IMR-90 (cell line): ENCODE measurements at regions not wholly inside any gene's neighbourhood (a gene's known extent, or its start where the extent isn't known, plus 50 kb on each side); places are given as distances from the start of the nearest gene placed in this dataset.

Experiments used
- ATAC-seq: fragments of 200-7000 bp; cut with Tn5 transposase; 2 replicates; pipeline ENCODE4 v1.9.1; 2020; ENCODE audit warnings: low read depth, mild to moderate bottlenecking, moderate library complexity
- BruUV-seq: library from RNA; stranded (reverse); fragments of 400-500 nt; replicated peaks from 2 replicates; lab custom pipeline; 2021; lab: Mats Ljungman, UMichigan
- CTCF ChIA-PET: fragments of 300-600 bp; formaldehyde crosslinking; extraction: SDS; loops from one replicate; lab custom pipeline; 2021; ENCODE audit warnings: antibody characterized with exemption; lab: Yijun Ruan, JAX
- POLR2A ChIA-PET: fragments of 300-600 bp; sonication (Branson Sonifier 250); formaldehyde crosslinking; loops from one replicate; lab custom pipeline; 2022; ENCODE audit warnings: antibody characterized with exemption; ENCODE audit not compliant: unreplicated experiment; lab: Charles Lee
- DNase-seq: peaks from one replicate; pipeline ENCODE4 v3.0.0; 2013
- H2AFZ ChIP-seq: replicated peaks from 2 replicates; pipeline ENCODE3; 2013; ENCODE audit warnings: low read length, mild to moderate bottlenecking; ENCODE audit not compliant: poor library complexity
- H2AK5ac ChIP-seq: 2 replicates; pipeline ENCODE4 v1.6.1; 2013; ENCODE audit warnings: low read depth, low read length, inconsistent platforms
- H2AK9ac ChIP-seq: replicated peaks from 2 replicates; pipeline ENCODE3; 2013; ENCODE audit warnings: mild to moderate bottlenecking, low read depth, low read length, moderate library complexity; ENCODE audit not compliant: poor library complexity
- H2BK120ac ChIP-seq: 2 replicates; pipeline ENCODE4 v1.6.1; 2013; ENCODE audit warnings: low read depth, low read length, inconsistent platforms
- H2BK15ac ChIP-seq: 3 replicates; pipeline ENCODE4 v1.6.1; 2013; ENCODE audit warnings: low read depth, low read length, inconsistent platforms
- H2BK20ac ChIP-seq: 2 replicates; pipeline ENCODE4 v1.6.1; 2013; ENCODE audit warnings: low read depth, mild to moderate bottlenecking, inconsistent platforms, low read length, moderate library complexity
- H2BK5ac ChIP-seq: 2 replicates; pipeline ENCODE4 v1.6.1; 2013; ENCODE audit warnings: mild to moderate bottlenecking, low read depth, low read length, inconsistent platforms; ENCODE audit not compliant: poor library complexity, severe bottlenecking
- H3K14ac ChIP-seq: replicated peaks from 2 replicates; pipeline ENCODE4 v1.6.1; 2013; ENCODE audit warnings: low read depth, low read length, inconsistent platforms
- H3K18ac ChIP-seq: 2 replicates; pipeline ENCODE4 v1.6.1; 2013; ENCODE audit warnings: low read depth, low read length, control low read depth
- H3K23ac ChIP-seq: 2 replicates; pipeline ENCODE4 v1.6.1; 2013; ENCODE audit warnings: low read depth, low read length, inconsistent platforms
- H3K27ac ChIP-seq: 2 replicates; pipeline ENCODE4 v1.5.1; 2013; ENCODE audit warnings: mild to moderate bottlenecking, control low read depth, low read length; ENCODE audit not compliant: insufficient read depth
- H3K27me3 ChIP-seq: 2 replicates; pipeline ENCODE4 v1.6.1; 2013; ENCODE audit warnings: low read length; ENCODE audit not compliant: control insufficient read depth, insufficient read depth
- H3K36me3 ChIP-seq: 2 replicates; pipeline ENCODE4 v1.6.1; 2013; ENCODE audit warnings: low read length, mixed read lengths; ENCODE audit not compliant: control insufficient read depth, insufficient read depth
- H3K4ac ChIP-seq: 2 replicates; pipeline ENCODE4 v1.6.1; 2013; ENCODE audit warnings: low read depth, low read length, inconsistent platforms
- H3K4me1 ChIP-seq: 2 replicates; pipeline ENCODE4 v1.6.1; 2013; ENCODE audit warnings: low read length, mixed read lengths; ENCODE audit not compliant: control insufficient read depth, insufficient read depth
- H3K4me2 ChIP-seq: 2 replicates; pipeline ENCODE4 v1.6.1; 2013; ENCODE audit warnings: low read depth, mild to moderate bottlenecking, control low read depth, low read length, moderate library complexity
- H3K4me3 ChIP-seq: 2 replicates; pipeline ENCODE4 v1.5.1; 2013; ENCODE audit warnings: low read depth, mild to moderate bottlenecking, control low read depth, low read length, moderate library complexity; ENCODE audit not compliant: insufficient read depth
- H3K56ac ChIP-seq: 2 replicates; pipeline ENCODE4 v1.6.1; 2013; ENCODE audit warnings: low read length, inconsistent platforms; ENCODE audit not compliant: insufficient read depth; ENCODE audit errors: extremely low read depth
- H3K79me1 ChIP-seq, 2 experiments: 2 replicates each; pipeline ENCODE4 v1.6.1; 2013; ENCODE audit warnings: low read length in 2 of 2, inconsistent platforms in 1 of 2, low read depth in 1 of 2
- H3K9ac ChIP-seq: 2 replicates; pipeline ENCODE4 v1.6.1; 2013; ENCODE audit warnings: low read depth, low read length, control low read depth
- H3K9me1 ChIP-seq: 2 replicates; pipeline ENCODE4 v1.6.1; 2013; ENCODE audit warnings: low read length, inconsistent platforms; ENCODE audit not compliant: insufficient read depth
- H3K9me3 ChIP-seq: 2 replicates; pipeline ENCODE4 v1.6.1; 2013; ENCODE audit warnings: low read length; ENCODE audit not compliant: control insufficient read depth, insufficient read depth
- H4K20me1 ChIP-seq: 2 replicates; pipeline ENCODE4 v1.6.1; 2013; ENCODE audit warnings: low read length, inconsistent platforms; ENCODE audit not compliant: insufficient read depth
- H4K5ac ChIP-seq: 2 replicates; pipeline ENCODE4 v1.6.1; 2013; ENCODE audit warnings: mild to moderate bottlenecking, low read depth, low read length, control low read depth
- H4K8ac ChIP-seq, 2 experiments: 2 replicates each; pipeline ENCODE4 v1.6.1; 2013; ENCODE audit warnings: low read depth in 2 of 2, low read length in 2 of 2, control low read depth in 1 of 2, inconsistent platforms in 1 of 2
- H4K91ac ChIP-seq: 2 replicates; pipeline ENCODE4 v1.6.1; 2013; ENCODE audit warnings: low read depth, low read length, inconsistent platforms; ENCODE audit not compliant: insufficient read depth
- FOS ChIP-seq: fragments of 150-350 bp; IDR thresholded peaks from 2 replicates; pipeline ENCODE4 v1.6.1; 2016; ENCODE audit warnings: low read depth, low read length
- NFE2L2 ChIP-seq: fragments of 150-350 bp; IDR thresholded peaks from 2 replicates; pipeline ENCODE4 v1.6.1; 2016; ENCODE audit warnings: low read depth, mild to moderate bottlenecking, low read length
- POLR2A ChIP-seq: IDR thresholded peaks from 2 replicates; pipeline ENCODE4 v1.6.1; 2012; ENCODE audit warnings: mild to moderate bottlenecking, low read depth, low read length
- RCOR1 ChIP-seq: IDR thresholded peaks from 2 replicates; pipeline ENCODE4 v1.6.1; 2012; ENCODE audit warnings: mild to moderate bottlenecking, low read length, improper control_type of control experiment; ENCODE audit not compliant: insufficient replicate concordance
- WGBS, 2 experiments: methylation state at CpG; one replicate each; pipeline versions ENCODE4 v1.1.5 to v1.1.7; 2013; ENCODE audit warnings: missing lambda C conversion rate in 2 of 2; ENCODE audit not compliant: insufficient read length in 1 of 2; ENCODE audit errors: extremely low coverage in 2 of 2; 5-methylcytosine and 5-hydroxymethylcytosine counted together
- dilution Hi-C: fragments of 300-500 bp; cut with HindIII; formaldehyde crosslinking; loops from one replicate; pipeline ENCODE4 v1.14.3; 2018; ENCODE audit warnings: low sequenced_read_pairs; ENCODE audit not compliant: unreplicated experiment
- in situ Hi-C: fragments of 300-500 bp; cut with MboI; formaldehyde crosslinking; loops from 3 replicates; pipeline ENCODE4 v1.14.3; 2019; ENCODE audit warnings: low sequenced_read_pairs, inconsistent platforms, mixed read lengths
- intact Hi-C: fragments of 100-400 bp; cut with micrococcal nuclease; formaldehyde crosslinking; loops from 2 replicates; pipeline ENCODE4 v1.10.0; 2022
- TF ChIP-seq, protein P1 (sequence below): conservative IDR thresholded peaks from 2 replicates; pipeline ENCODE4 v1.5.1; 2012; ENCODE audit warnings: mild to moderate bottlenecking, low read depth, low read length, improper control_type of control experiment

DNA sequence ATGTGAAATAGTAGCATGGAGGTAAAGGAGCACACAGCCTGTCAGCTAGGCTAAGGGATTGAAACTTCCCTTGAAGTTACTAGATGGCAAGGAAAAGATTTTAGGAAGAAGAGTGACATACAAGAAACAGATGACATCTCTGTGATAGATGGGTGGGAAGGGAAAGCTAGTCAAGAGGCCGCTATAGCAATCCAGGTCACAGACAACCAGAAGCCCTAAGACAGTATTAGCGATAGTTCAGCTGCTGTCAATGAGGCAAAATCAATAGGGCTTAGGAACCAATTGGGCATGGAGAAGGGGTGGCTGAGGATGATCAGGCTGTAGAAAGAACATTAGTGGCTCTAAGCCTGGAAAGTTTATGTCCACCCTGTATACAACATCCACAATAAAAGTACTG, 111.1 kb downstream of the GLUL start:
- H3K4me1 ChIP-seq: no peaks in the 10 kb centered on the region
- no peak for TF ChIP-seq POLR2A
- TF ChIP-seq RCOR1: no peak
- TF ChIP-seq NFE2L2: no peak
- no peak for TF ChIP-seq FOS
- TF ChIP-seq, protein P1, sequence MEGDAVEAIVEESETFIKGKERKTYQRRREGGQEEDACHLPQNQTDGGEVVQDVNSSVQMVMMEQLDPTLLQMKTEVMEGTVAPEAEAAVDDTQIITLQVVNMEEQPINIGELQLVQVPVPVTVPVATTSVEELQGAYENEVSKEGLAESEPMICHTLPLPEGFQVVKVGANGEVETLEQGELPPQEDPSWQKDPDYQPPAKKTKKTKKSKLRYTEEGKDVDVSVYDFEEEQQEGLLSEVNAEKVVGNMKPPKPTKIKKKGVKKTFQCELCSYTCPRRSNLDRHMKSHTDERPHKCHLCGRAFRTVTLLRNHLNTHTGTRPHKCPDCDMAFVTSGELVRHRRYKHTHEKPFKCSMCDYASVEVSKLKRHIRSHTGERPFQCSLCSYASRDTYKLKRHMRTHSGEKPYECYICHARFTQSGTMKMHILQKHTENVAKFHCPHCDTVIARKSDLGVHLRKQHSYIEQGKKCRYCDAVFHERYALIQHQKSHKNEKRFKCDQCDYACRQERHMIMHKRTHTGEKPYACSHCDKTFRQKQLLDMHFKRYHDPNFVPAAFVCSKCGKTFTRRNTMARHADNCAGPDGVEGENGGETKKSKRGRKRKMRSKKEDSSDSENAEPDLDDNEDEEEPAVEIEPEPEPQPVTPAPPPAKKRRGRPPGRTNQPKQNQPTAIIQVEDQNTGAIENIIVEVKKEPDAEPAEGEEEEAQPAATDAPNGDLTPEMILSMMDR: no peak
- H3K9me1 ChIP-seq: no peaks in the 10 kb centered on the region
- no peak overlapping the region for H3K27ac ChIP-seq
- no peak overlapping the region for H2BK15ac ChIP-seq
- no peak overlapping the region for H3K4me2 ChIP-seq
- no peaks in the 10 kb centered on the region for H3K27me3 ChIP-seq
- H4K20me1 ChIP-seq: no peaks in the 10 kb centered on the region; the same call in 1 of the 2 replicates
- DNase-seq (no peak), ATAC-seq (no peak)
- H3K23ac ChIP-seq: no peak overlapping the region
- H2BK5ac ChIP-seq: no peak overlapping the region
- no peak overlapping the region for H4K5ac ChIP-seq
- no peak overlapping the region for H3K4ac ChIP-seq
- H2BK20ac ChIP-seq: no peak overlapping the region
- no peak overlapping the region for H3K4me3 ChIP-seq
- no peak overlapping the region for H4K91ac ChIP-seq
- no peaks in the 10 kb centered on the region for H3K79me1 ChIP-seq
- 50% methylated on average over 1 of the region's 2 CpGs; no CpG with 5 or more reads in 1 of the 2 experiments for WGBS, 2 experiments
- CTCF ChIA-PET: interaction anchor here (0.6 kb wide), 1 partner anchor 14 kb away, joined by 3 read pairs; no protein-coding TSS in a partner anchor
- H2AFZ ChIP-seq: no peak overlapping the region
- no peak overlapping the region for H4K8ac ChIP-seq
- intact Hi-C loops: no loop called here
- no peak overlapping the region for H2BK120ac ChIP-seq
- dilution Hi-C loops: no loop called here
- no peak overlapping the region for H3K56ac ChIP-seq
- H3K9ac ChIP-seq: no peak overlapping the region
- no peak overlapping the region for H3K18ac ChIP-seq
- H3K36me3 ChIP-seq: no peaks in the 10 kb centered on the region
- no peaks in the 10 kb centered on the region for H3K9me3 ChIP-seq
- H3K14ac ChIP-seq: no peak overlapping the region
- in situ Hi-C loops: no loop called here
- H2AK5ac ChIP-seq: no peak overlapping the region
- H2AK9ac ChIP-seq: no peak overlapping the region
- no TSS peak for BruUV-seq
- POLR2A ChIA-PET: no interaction called here
